H9 (cell line): ENCODE measurements at regions not wholly inside any gene's neighbourhood (a gene's known extent, or its start where the extent isn't known, plus 50 kb on each side); places are given as distances from the start of the nearest gene placed in this dataset.

Experiments
- DNase-seq: peaks from one replicate; pipeline ENCODE4 v3.0.0-alpha.2; 2017
- H2AFZ ChIP-seq: one replicate; pipeline ENCODE4 v1.6.1; 2013; ENCODE audit warnings: mild to moderate bottlenecking, low read length, control low read depth, moderate library complexity
- H2AK5ac ChIP-seq: 2 replicates; pipeline ENCODE4 v1.6.1; 2013; ENCODE audit warnings: low read length, control low read depth, mixed read lengths; ENCODE audit not compliant: insufficient read length
- H2BK120ac ChIP-seq: one replicate; pipeline ENCODE4 v1.6.1; 2013; ENCODE audit warnings: low read depth, mild to moderate bottlenecking, low read length, control low read depth, inconsistent platforms; ENCODE audit not compliant: poor library complexity, severe bottlenecking
- H2BK12ac ChIP-seq: 2 replicates; pipeline ENCODE4 v1.6.1; 2013; ENCODE audit warnings: low read length, control low read depth, mixed read lengths, low read depth; ENCODE audit not compliant: insufficient read length
- H2BK15ac ChIP-seq: 2 replicates; pipeline ENCODE4 v1.6.1; 2013; ENCODE audit warnings: low read depth, low read length, control low read depth
- H2BK20ac ChIP-seq: one replicate; pipeline ENCODE4 v1.6.1; 2013; ENCODE audit warnings: low read depth, mild to moderate bottlenecking, low read length, control low read depth, inconsistent platforms; ENCODE audit not compliant: poor library complexity, severe bottlenecking
- H2BK5ac ChIP-seq: 2 replicates; pipeline ENCODE4 v1.6.1; 2013; ENCODE audit warnings: low read length, control low read depth, mixed read lengths; ENCODE audit not compliant: insufficient read length
- H3K14ac ChIP-seq: 2 replicates; pipeline ENCODE4 v1.6.1; 2013; ENCODE audit warnings: low read length, control low read depth; ENCODE audit not compliant: insufficient read depth
- H3K18ac ChIP-seq: 2 replicates; pipeline ENCODE4 v1.6.1; 2013; ENCODE audit warnings: low read depth, mild to moderate bottlenecking, mixed read lengths, low read length, control low read depth; ENCODE audit not compliant: insufficient read length
- H3K23ac ChIP-seq: 2 replicates; pipeline ENCODE4 v1.6.1; 2013; ENCODE audit warnings: low read length, control low read depth, mixed read lengths, low read depth; ENCODE audit not compliant: insufficient read length
- H3K23me2 ChIP-seq: 2 replicates; pipeline ENCODE4 v1.6.1; 2013; ENCODE audit warnings: low read depth, mild to moderate bottlenecking, mixed read lengths, low read length, control low read depth; ENCODE audit not compliant: insufficient read length, poor library complexity, severe bottlenecking
- H3K27ac ChIP-seq: 2 replicates; pipeline ENCODE4 v1.5.1; 2013; ENCODE audit warnings: low read length, control low read depth, mixed read lengths, low read depth; ENCODE audit not compliant: insufficient read length
- H3K27me3 ChIP-seq: 2 replicates; pipeline ENCODE4 v1.6.1; 2013; ENCODE audit warnings: low read length, control low read depth, inconsistent platforms; ENCODE audit not compliant: insufficient read depth
- H3K4ac ChIP-seq: 2 replicates; pipeline ENCODE4 v1.6.1; 2013; ENCODE audit warnings: low read depth, mild to moderate bottlenecking, control low read depth, inconsistent platforms, low read length, moderate library complexity
- H3K4me1 ChIP-seq: 2 replicates; pipeline ENCODE4 v1.6.1; 2013; ENCODE audit warnings: low read length, control low read depth, inconsistent platforms; ENCODE audit not compliant: insufficient read depth
- H3K4me2 ChIP-seq: 2 replicates; pipeline ENCODE4 v1.6.1; 2013; ENCODE audit warnings: low read length, control low read depth, mixed read lengths; ENCODE audit not compliant: insufficient read length, insufficient read depth
- H3K56ac ChIP-seq: 2 replicates; pipeline ENCODE4 v1.6.1; 2013; ENCODE audit warnings: low read depth, mild to moderate bottlenecking, mixed read lengths, low read length, control low read depth; ENCODE audit not compliant: insufficient read length
- H3K79me1 ChIP-seq: 2 replicates; pipeline ENCODE4 v1.6.1; 2013; ENCODE audit warnings: low read depth, mild to moderate bottlenecking, moderate library complexity, low read length, control low read depth, inconsistent platforms; ENCODE audit not compliant: insufficient read depth, poor library complexity, severe bottlenecking
- H3K79me2 ChIP-seq: 2 replicates; pipeline ENCODE4 v1.6.1; 2013; ENCODE audit warnings: low read length, control low read depth, inconsistent platforms; ENCODE audit not compliant: insufficient read depth
- H3K9ac ChIP-seq: 2 replicates; pipeline ENCODE4 v1.6.1; 2013; ENCODE audit warnings: low read length, control low read depth, mixed read lengths; ENCODE audit not compliant: insufficient read length; ENCODE audit errors: extremely low read depth
- H3K9me3 ChIP-seq: one replicate; pipeline ENCODE4 v1.6.1; 2013; ENCODE audit warnings: low read depth, low read length, inconsistent platforms; ENCODE audit not compliant: control insufficient read depth
- H3T11ph ChIP-seq: one replicate; pipeline ENCODE4 v1.6.1; 2013; ENCODE audit warnings: mild to moderate bottlenecking, low read length, control low read depth, inconsistent platforms
- H4K20me1 ChIP-seq: one replicate; pipeline ENCODE4 v1.6.1; 2013; ENCODE audit not compliant: control insufficient read depth, insufficient read length, insufficient read depth
- H4K5ac ChIP-seq: 2 replicates; pipeline ENCODE4 v1.6.1; 2013; ENCODE audit warnings: low read depth, mild to moderate bottlenecking, mixed read lengths, low read length, control low read depth; ENCODE audit not compliant: insufficient read length
- H4K8ac ChIP-seq: replicated peaks from 2 replicates; pipeline ENCODE4 v1.6.1; 2013; ENCODE audit warnings: low read length, control low read depth, mixed read lengths, low read depth; ENCODE audit not compliant: insufficient read length
- H4K91ac ChIP-seq: 2 replicates; pipeline ENCODE4 v1.6.1; 2013; ENCODE audit warnings: low read depth, mild to moderate bottlenecking, moderate library complexity, mixed read lengths, low read length, control low read depth; ENCODE audit not compliant: insufficient read length
- H3K27ac Mint-ChIP-seq, 3 experiments: 2 replicates in 2 of 3; 3 replicates in 1 of 3; pipeline ENCODE4 v1.8.0; 2020 to 2021; ENCODE audit warnings: mixed read lengths in 3 of 3, mild to moderate bottlenecking in 1 of 3, moderate library complexity in 1 of 3
- H3K27me3 Mint-ChIP-seq: 2 replicates; pipeline ENCODE4 v1.8.0; 2021; ENCODE audit warnings: low read depth, mild to moderate bottlenecking, moderate library complexity, mixed read lengths
- H3K36me3 Mint-ChIP-seq, 3 experiments: 2 replicates in 2 of 3; 3 replicates in 1 of 3; pipeline ENCODE4 v1.8.0; 2020 to 2021; ENCODE audit warnings: low read depth in 3 of 3, mixed read lengths in 3 of 3; ENCODE audit not compliant: insufficient read depth in 1 of 3
- H3K4me1 Mint-ChIP-seq, 2 experiments: 2 replicates each; pipeline ENCODE4 v1.8.0; 2020; ENCODE audit warnings: mixed read lengths in 2 of 2
- H3K4me3 Mint-ChIP-seq, 2 experiments: 2 replicates in 1 of 2; 3 replicates in 1 of 2; pipeline ENCODE4 v1.8.0; 2020 to 2021; ENCODE audit warnings: mild to moderate bottlenecking in 2 of 2, mixed read lengths in 2 of 2, moderate library complexity in 1 of 2
- H3K9me3 Mint-ChIP-seq, 2 experiments: 2 replicates in 1 of 2; 3 replicates in 1 of 2; pipeline ENCODE4 v1.8.0; 2020; ENCODE audit warnings: mild to moderate bottlenecking in 2 of 2, mixed read lengths in 2 of 2, moderate library complexity in 1 of 2
- CTCF ChIP-seq: fragments of 200-600 bp; sonication (generic); conservative IDR thresholded peaks from 3 replicates; pipeline ENCODE4 v1.8.0; 2021; ENCODE audit warnings: antibody characterized with exemption, mild to moderate bottlenecking
- WGBS: extraction: QIAGEN DNeasy Blood & Tissue Kit; methylation state at CpG from one replicate; pipeline ENCODE4 v1.1.7; 2013; ENCODE audit warnings: missing lambda C conversion rate, low lambda C conversion rate, mixed read lengths; ENCODE audit not compliant: insufficient read length; ENCODE audit errors: extremely low coverage; 5-methylcytosine and 5-hydroxymethylcytosine counted together

GRCh38 chr7:106571563-106571962, 89.4 kb downstream of the CCDC71L start:
- Histone ChIP-seq H3K4ac (no peak overlapping the region), H3K4me2 (no peak overlapping the region), H2BK12ac (no peak overlapping the region), H3K23ac (no peak overlapping the region), H2BK5ac (no peak overlapping the region), H3T11ph (no peak overlapping the region), H3K14ac (no peak overlapping the region), H4K5ac (no peak overlapping the region), H3K9me3 (no peaks in the 10 kb centered on the region), H2BK20ac (no peak overlapping the region), H2BK120ac (no peak overlapping the region), H3K27ac (no peak overlapping the region), H3K4me1 (peaks cover 2% of the 10 kb centered on the region; the same call in 1 of the 2 replicates), H3K79me2 (no peaks in the 10 kb centered on the region), H2BK15ac (no peak overlapping the region), H4K91ac (no peak overlapping the region), H3K27me3 (no peaks in the 10 kb centered on the region), H3K56ac (no peak overlapping the region), H3K9ac (no peak overlapping the region), H2AFZ (no peak overlapping the region), H2AK5ac (no peak overlapping the region), H4K20me1 (no peaks in the 10 kb centered on the region), H3K79me1 (no peaks in the 10 kb centered on the region), H3K18ac (no peak overlapping the region), H4K8ac (no peak overlapping the region), H3K23me2 (no peaks in the 10 kb centered on the region)
- H3K27me3 Mint-ChIP-seq, result no peaks in the 10 kb centered on the region
- H3K9me3 Mint-ChIP-seq, result peaks cover 0 to 3% of the 10 kb centered on the region in 2 experiments; a peak in 3 of 5 replicates
- no CpG with 5 or more reads among the region's 3 CpGs for WGBS
- no peak for TF ChIP-seq CTCF
- H3K4me1 Mint-ChIP-seq, result peaks cover 10% of the 10 kb centered on the region in 2 experiments
- H3K27ac Mint-ChIP-seq, result no peak overlapping the region
- H3K4me3 Mint-ChIP-seq, result no peak overlapping the region
- H3K36me3 Mint-ChIP-seq, result peaks cover 0 to 3% (median 0%) of the 10 kb centered on the region in 3 experiments; a peak in 3 of 7 replicates
- DNase-seq, result no peak
